ENCODE measurements at regions not wholly inside any gene's neighbourhood (a gene's known extent, or its start where the extent isn't known, plus 50 kb on each side); places are given as distances from the start of the nearest gene placed in this dataset.

GRCh38 chr9:106358331-106358730 is 504.6 kb upstream of the ZNF462 start:
- no peak for DNase-seq

DNA sequence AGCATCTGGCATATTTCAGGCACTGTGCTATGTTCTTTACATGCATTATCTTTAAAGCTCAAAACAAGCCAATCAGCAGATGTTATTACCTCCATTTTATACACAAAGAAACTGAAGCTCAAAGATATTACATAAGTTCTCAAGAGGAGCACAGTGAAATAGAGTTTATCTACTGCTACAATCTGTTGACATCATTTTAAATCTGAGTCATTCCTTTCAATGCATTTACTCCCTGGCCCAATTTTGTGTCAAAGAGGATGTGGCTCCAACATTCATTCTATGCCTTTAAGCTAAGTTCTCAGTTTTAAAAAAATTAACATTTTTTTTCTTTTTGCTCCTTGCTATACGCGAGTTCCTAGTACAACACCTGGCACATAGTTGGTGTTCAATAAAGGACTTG is 486.3 kb upstream of the ZNF462 start:
- no peak for DNase-seq

- DNase-seq, result no peak
Measured at GRCh38 chr9:106383072-106383471, 479.9 kb upstream of the ZNF462 start.

DNA sequence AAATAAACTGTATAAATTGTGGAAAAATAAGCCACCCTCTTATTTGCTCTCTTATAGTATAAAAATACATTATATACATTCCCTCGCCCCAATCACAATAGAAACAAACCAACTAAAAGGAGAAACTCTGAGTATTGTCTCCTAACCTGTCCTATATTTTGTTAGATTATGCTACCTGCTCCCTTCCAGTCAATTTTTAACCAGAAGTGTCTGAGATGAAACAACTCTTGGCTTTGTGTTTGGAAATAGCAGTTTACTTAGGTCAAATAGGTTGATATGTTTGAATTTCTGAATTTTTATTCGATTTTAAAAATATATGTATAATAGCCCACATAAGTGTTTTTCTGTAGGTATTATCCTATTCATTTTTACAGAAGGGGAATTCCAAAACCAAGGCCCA is 475.0 kb upstream of the ZNF462 start:
- no peak for DNase-seq

GRCh38 chr9:106393226-106393625 is 469.7 kb upstream of the ZNF462 start:
- DNase-seq, result no peak

DNA sequence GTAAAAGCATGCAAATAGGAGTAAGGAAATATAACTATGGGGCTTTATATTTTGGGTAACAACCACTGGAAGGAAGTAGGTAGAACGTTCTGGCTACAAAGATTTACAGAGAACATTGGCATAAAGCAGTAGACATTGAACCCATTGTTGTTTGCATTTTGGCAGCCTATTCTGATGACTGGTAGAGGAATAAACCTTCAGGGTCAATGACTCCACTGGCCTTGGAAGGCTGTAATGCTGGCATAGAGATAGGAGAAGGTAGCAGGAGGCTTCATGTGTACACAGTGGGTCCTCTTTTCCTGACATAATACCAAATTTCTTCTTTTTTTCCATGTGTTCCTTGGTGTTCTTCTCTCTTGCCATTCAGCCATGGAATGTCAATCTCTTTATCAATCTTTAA is 462.8 kb upstream of the ZNF462 start:
- DNase-seq, result no peak

DNA sequence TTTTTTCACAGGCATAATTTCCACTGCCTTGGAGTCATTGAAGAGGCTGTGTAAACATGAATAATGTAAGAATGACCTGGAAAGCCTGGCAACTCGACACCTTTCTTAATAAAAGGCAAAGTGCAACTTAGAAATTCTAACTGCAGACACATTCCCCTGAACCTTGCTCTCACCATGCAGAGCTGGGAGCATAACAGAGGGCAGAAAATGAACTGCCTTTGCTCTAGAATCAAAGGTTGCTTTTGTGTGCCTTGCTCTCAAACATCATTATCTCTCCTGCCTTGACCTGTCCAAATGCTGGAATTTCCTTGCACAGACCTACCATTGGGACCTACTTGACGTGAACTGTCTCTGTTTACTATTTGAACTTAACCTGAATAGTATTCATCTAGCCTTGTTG is 462.0 kb upstream of the ZNF462 start:
- DNase-seq, result no peak

DNA sequence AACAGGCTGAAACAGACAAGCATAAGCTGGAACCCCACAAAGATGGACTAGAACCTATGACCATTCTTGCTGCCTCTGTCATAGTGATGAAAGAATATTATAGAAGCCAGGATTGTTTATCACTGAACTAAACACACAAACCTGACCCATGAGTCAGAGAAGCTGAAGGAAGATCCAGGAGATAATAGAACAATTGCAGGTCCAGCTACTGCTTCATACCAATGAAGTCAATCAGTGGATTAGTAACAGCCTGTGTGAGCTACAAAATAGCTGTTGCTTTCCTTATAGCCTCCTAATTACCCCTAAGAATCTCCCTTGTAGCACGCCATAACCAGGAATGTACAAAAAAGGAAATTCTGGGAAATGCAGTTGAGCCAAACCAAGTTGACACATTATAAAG is 459.9 kb upstream of the ZNF462 start:
- no peak for DNase-seq

DNA sequence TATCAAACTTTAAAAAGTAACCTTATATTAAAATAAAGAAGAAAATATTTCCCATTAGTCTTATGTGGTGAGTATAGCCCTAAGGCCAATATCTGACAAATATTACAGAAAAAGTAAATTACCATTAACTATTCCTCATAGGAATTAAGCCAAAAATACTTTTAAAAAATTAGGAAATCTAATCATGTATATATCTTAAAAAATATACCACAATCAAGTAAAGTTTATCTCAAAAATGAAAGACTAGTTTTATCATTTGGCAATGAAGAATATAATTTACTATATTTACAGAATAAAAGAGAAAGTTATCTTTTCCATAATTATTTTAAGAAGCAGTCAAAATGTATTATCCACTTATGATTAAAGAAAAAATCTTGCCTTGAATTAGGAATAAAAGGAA is 458.8 kb upstream of the ZNF462 start:
- DNase-seq, result no peak

DNA sequence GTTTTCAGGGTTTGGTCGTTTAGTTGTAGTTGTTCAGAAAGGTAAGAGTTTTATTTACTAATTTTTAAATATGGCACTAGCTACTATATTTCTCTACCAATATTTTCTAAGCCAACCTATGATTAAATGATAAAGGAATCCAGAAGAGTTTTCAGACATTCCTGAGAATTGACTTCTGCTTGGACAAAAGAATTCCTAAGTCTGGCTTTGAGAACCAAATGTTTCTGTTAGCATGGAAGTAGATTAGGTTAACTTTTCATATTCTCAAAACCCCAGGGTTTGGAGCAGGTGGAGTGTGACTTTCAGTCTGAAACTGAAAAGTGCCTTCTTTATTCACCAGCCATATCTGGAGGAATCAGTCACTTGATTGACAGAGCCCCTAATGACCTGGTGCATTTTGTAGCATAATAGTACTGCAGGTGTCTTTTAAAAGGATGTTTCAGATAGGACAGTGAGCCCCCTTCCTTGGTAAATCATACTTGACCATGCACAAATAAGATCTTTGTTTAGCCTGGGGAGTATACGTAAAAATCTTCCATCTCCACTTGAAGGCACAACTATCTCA is 457.0 kb upstream of the ZNF462 start:
- no peak for DNase-seq

DNA sequence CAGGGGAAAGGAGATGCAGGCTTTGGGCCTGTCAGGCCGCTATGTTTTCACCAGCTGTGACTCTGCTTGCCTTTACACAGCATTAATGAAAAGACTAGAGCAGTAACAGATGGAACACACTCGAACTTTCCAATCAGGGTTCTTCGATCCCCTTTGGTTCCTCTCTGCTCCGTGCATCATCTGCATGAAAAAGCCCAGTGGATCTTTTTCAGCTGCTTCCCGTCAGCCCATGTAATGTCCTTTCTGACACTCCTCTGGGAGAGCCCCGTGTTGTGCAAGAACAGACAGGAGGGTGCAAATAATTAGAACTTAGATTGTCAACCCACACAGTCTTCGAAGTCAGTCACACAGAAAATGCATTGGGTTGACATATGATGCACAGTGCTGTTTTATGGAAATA is 448.9 kb upstream of the ZNF462 start:
- DNase-seq, result no peak

DNA sequence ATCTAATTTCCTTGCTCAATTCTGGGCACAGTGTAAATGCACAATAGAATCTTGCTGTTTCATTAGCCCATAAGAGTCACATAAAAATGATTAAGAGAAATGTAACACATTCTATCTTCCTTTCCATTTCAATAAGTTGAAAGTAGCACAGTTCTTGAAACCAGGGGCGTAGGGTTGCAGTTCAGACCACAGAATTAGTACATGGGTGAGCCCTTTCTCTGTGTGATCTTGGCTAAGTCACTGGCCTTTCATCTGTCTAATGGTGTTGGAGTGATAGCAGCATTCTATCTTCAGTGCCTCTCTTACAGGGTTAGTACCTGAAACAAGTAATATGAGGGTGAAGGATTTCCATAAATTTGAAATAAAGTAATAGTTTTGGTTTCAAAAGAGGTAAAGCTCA is 445.3 kb upstream of the ZNF462 start:
- no peak for DNase-seq

DNA sequence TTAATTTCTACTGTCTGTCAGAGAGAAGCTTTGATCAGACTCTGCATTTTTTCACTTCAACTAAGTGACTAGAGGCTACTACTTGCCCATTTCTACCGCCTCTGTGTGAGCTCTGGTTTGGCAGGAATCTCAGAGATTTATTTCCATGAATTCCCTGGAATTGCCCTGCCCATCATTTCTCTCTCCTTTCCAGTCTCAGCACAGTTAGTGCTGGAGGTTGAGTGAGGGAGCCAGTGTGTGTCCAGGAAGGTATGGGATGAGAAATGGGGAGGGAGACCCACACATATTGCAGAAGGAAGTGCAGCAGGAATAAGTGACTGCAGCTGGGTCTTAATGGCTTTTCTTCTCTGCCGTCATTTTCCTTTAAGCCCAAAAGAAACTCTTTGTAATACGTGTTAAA is 443.1 kb upstream of the ZNF462 start:
- no peak for DNase-seq

DNA sequence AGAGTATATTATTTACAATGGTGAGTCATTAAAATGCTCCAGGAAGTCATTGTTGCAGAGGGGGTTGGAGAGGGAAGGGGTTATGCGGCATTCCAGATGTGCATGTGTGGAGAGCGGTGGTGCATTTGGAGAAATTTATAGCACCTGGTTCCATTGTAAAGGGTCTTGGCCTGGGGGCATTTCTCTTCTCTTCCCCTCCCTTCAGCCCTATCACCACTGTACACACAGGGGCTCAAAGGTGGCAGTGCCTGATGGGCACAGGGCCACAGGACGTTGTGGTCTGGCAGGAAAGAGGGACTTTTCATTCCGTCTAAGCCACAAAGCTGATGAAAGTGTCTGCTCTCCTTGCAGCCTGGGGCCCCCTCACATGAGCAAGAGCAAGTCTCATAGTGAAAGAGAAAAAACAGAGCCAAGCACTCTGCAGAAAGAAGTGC is 442.4 kb upstream of the ZNF462 start:
- no peak for DNase-seq

- no peak for DNase-seq
Measured at GRCh38 chr9:106421772-106422171, 441.2 kb upstream of the ZNF462 start.

DNA sequence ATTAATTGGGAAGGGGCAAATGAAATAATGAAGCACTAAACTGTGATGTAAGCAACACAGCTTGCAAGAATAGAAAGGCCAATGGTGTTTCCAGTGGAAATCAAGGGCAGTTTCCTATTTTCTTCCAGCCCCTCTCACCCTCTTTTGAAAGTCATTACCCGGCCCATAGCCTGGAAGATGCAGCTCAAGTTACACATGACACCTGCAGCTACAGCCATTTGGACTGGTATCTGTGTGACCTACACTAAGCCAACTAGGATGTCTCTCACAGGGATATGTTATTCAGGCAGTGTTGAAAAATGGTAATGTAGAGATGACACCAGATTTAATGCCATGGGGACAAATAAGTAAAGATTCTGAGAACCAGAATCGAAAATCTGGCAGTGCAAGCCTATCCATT is 439.4 kb upstream of the ZNF462 start:
- no peak for DNase-seq

DNA sequence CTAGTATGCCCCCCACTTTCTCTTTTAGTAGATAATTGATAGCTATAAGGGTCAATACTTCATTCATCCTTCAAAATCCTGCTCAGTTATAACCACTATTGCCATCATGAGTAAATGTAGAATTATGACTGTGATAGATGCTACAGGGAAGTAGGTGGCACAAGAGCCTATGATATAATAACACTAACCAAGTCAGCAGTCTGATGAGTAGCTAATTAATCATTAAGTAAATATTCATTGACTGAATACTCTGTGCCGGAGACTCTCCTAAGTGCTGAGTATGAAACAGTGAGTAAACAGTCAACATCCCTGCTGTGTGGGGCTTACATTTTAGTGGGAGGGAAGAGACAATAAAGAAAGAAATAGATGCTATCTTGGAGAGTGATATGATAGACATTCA is 430.3 kb upstream of the ZNF462 start:
- no peak for DNase-seq

GRCh38 chr9:106438928-106439327 is 424.0 kb upstream of the ZNF462 start:
- DNase-seq, result peak; percentile 61

DNA sequence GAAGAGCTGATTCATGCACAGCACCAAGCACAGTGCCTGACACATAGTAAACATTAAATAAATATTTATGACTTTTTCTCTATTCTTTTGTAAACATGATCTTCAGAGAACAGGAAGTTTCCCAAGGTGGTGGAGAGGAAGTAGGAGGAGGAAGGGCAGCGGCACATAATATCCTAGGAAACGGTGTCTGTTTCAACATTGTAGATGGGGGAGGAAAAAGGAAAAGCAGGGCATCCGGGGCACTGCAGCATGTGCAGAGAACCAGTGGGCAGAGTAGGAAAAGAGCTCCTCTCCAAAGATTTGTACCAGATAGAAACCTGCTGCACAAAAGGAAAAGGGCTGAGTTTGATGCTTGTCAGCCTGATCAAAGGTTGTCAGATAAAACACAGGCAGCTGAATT is 421.7 kb upstream of the ZNF462 start:
- no peak for DNase-seq

- DNase-seq, result no peak
Measured at GRCh38 chr9:106443520-106443919, 419.4 kb upstream of the ZNF462 start.

GRCh38 chr9:106445107-106445506 is 417.9 kb upstream of the ZNF462 start:
- DNase-seq, result no peak

DNA sequence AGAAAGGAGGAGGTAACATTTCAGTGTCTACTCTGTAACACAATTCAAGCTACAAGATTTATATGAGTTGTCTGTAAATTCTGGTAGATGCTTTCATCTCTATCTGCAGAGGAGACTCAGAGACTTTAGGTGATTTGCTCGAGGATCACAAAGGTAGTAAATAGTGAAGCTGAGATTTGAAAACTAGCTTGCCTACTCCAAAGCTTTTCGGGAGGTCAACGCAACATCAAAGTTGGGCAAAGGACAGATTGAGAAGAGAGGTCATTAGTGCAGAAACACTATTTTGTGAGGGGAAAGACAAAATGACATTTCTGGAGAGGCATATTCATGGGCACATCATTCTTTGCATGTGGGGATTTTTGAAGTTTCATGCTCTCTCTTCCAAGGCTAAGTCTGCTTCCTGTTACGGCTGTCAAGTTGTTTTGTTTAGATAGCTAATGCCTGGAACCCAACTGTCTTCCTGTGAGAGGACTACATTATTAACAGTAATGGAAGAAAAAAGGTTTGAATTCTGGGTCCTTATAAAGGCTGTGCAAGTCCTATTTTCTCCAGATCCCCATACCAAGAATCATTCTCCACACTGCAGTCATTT is 413.5 kb upstream of the ZNF462 start:
- DNase-seq, result no peak

GRCh38 chr9:106450549-106450948 is 412.4 kb upstream of the ZNF462 start:
- DNase-seq, result peak; percentile 28

- no peak for DNase-seq
Measured at GRCh38 chr9:106451223-106451622, 411.7 kb upstream of the ZNF462 start.

- DNase-seq, result no peak
Measured at GRCh38 chr9:106456581-106456980, 406.4 kb upstream of the ZNF462 start.
